ENCODE measurements at regions not wholly inside any gene's neighbourhood (a gene's known extent, or its start where the extent isn't known, plus 50 kb on each side); places are given as distances from the start of the nearest gene placed in this dataset.

- TF ChIP-seq CTCF (IDR thresholded peaks at IDR 0.05) (no peak), EZH2phosphoT487 (IDR thresholded peaks at IDR 0.05) (no peak), EZH2 (IDR thresholded peaks at IDR 0.05) (no peak)
These were observed 93.1 kb downstream of the TNFAIP2 start for GRCh38 chr14:103216399-103216798.
